ENCODE measurements at regions not wholly inside any gene's neighbourhood (a gene's known extent, or its start where the extent isn't known, plus 50 kb on each side); places are given as distances from the start of the nearest gene placed in this dataset.
A peak's percentile ranks its signal among the peaks of the same experiment; 100 is the strongest.

- no peak overlapping the region for H3K27ac ChIP-seq
- no peak for DNase-seq (ENCODE audit: low spot score)
- no peak overlapping the region for H3K4me3 ChIP-seq
- TF ChIP-seq CTCF (IDR thresholded peaks at IDR 0.05) = no peak
Observed at GRCh38 chr20:23254505-23254904, 96.1 kb upstream of the NXT1 start.

GRCh38 chr20:23254034-23254433 is 96.6 kb upstream of the NXT1 start:
- TF ChIP-seq CTCF (IDR thresholded peaks at IDR 0.05) = no peak
- H3K4me3 ChIP-seq = no peak overlapping the region
- DNase-seq (ENCODE audit: low spot score) = peak; percentile 41
- H3K27ac ChIP-seq = no peak overlapping the region

GRCh38 chr20:23253524-23253923 is 97.1 kb upstream of the NXT1 start:
- Histone ChIP-seq H3K4me3 (no peak overlapping the region), H3K27ac (no peak overlapping the region)
- DNase-seq (ENCODE audit: low spot score) = peak; percentile 21
- no peak for TF ChIP-seq CTCF (IDR thresholded peaks at IDR 0.05)

GRCh38 chr20:23251779-23252178 is 98.8 kb upstream of the NXT1 start:
- Histone ChIP-seq H3K27ac (no peak overlapping the region), H3K4me3 (no peak overlapping the region)
- peak; percentile 24 for DNase-seq (ENCODE audit: low spot score)
- TF ChIP-seq CTCF (IDR thresholded peaks at IDR 0.05) = no peak

GRCh38 chr20:23249541-23249940 is 101.0 kb upstream of the NXT1 start:
- no peak for TF ChIP-seq CTCF (IDR thresholded peaks at IDR 0.05)
- DNase-seq (ENCODE audit: low spot score) = peak; percentile 31
- no peak overlapping the region for H3K4me3 ChIP-seq
- H3K27ac ChIP-seq = no peak overlapping the region

GRCh38 chr20:23248461-23248882 is 102.1 kb upstream of the NXT1 start:
- H3K4me3 ChIP-seq = no peak overlapping the region
- peak overlapping the region in 1 of 2 donors; percentile 10 for H3K27ac ChIP-seq
- TF ChIP-seq CTCF (IDR thresholded peaks at IDR 0.05) = no peak
- peak; percentile 47 for DNase-seq (ENCODE audit: low spot score)

GRCh38 chr20:23246717-23247664 is 103.6 kb upstream of the NXT1 start:
- DNase-seq (ENCODE audit: low spot score) = peak; percentile 82
- TF ChIP-seq CTCF (IDR thresholded peaks at IDR 0.05) = no peak
- Histone ChIP-seq H3K4me3 (no peak overlapping the region), H3K27ac (peak overlapping the region in 1 of 2 donors; percentile 69)

Measured in coronary artery (tissue), 2 donors.